ENCODE measurements at regions not wholly inside any gene's neighbourhood (a gene's known extent, or its start where the extent isn't known, plus 50 kb on each side); places are given as distances from the start of the nearest gene placed in this dataset.

DNA sequence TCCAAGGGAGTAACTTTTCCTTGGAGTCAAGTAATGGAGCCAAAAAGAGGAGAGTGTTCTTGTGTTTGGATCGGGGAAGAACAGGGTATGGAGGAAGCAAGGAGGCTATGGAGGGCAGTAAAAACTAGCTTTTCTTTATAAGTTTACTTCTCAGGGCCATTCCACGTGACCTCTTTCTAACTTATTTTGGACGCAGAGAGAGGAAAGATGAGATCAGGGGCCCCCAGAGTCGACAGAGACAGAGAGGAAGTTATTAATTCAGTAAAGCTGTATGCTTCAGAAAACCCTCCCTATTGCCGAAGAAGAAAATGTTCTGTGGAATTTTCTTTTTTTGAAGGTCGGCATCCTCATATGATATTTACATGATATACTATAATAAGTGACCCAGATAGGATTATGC is 233.8 kb upstream of the MPDZ start:
- no peak for TF ChIP-seq POLR2A (IDR thresholded peaks at IDR 0.05)
- TF ChIP-seq, protein P1, sequence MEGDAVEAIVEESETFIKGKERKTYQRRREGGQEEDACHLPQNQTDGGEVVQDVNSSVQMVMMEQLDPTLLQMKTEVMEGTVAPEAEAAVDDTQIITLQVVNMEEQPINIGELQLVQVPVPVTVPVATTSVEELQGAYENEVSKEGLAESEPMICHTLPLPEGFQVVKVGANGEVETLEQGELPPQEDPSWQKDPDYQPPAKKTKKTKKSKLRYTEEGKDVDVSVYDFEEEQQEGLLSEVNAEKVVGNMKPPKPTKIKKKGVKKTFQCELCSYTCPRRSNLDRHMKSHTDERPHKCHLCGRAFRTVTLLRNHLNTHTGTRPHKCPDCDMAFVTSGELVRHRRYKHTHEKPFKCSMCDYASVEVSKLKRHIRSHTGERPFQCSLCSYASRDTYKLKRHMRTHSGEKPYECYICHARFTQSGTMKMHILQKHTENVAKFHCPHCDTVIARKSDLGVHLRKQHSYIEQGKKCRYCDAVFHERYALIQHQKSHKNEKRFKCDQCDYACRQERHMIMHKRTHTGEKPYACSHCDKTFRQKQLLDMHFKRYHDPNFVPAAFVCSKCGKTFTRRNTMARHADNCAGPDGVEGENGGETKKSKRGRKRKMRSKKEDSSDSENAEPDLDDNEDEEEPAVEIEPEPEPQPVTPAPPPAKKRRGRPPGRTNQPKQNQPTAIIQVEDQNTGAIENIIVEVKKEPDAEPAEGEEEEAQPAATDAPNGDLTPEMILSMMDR (IDR thresholded peaks at IDR 0.05) = no peak

All from Peyer's patch (tissue), 4 donors.